OCI-LY3 (cell line): ENCODE measurements at regions not wholly inside any gene's neighbourhood (a gene's known extent, or its start where the extent isn't known, plus 50 kb on each side); places are given as distances from the start of the nearest gene placed in this dataset.

ENCODE experiments used
- H2AFZ ChIP-seq: fragments of 200-600, 300-600 bp; shearing (Covaris generic); 2 replicates; pipeline ENCODE4 v1.6.0; 2014; ENCODE audit warnings: antibody characterized with exemption, low read depth, low read length
- H3K27ac ChIP-seq: fragments of 200-600, 300-600 bp; sonication (generic); 2 replicates; pipeline ENCODE4 v1.5.1; 2014; ENCODE audit warnings: mild to moderate bottlenecking, low read length, moderate library complexity, mixed read lengths
- H3K27me3 ChIP-seq: fragments of 200-600, 300-600 bp; sonication (generic); 2 replicates; pipeline ENCODE4 v1.6.1; 2014; ENCODE audit warnings: low read depth, low read length, mixed read lengths
- H3K36me3 ChIP-seq: fragments of 200-600, 300-600 bp; sonication (generic); replicated peaks from 2 replicates; pipeline ENCODE3; 2014; ENCODE audit warnings: low read depth, low read length, mixed read lengths
- H3K4me1 ChIP-seq: fragments of 300-600, 200-600 bp; sonication (generic); 2 replicates; pipeline ENCODE4 v1.6.1; 2014; ENCODE audit warnings: low read length, mixed read lengths
- H3K4me2 ChIP-seq: fragments of 200-600, 300-600 bp; sonication (generic); 2 replicates; pipeline ENCODE4 v1.6.1; 2014; ENCODE audit warnings: low read length, mixed read lengths
- H3K4me3 ChIP-seq: fragments of 300-600, 200-600 bp; sonication (generic); 2 replicates; pipeline ENCODE4 v1.5.1; 2014; ENCODE audit warnings: antibody characterized with exemption, mild to moderate bottlenecking, low read length, moderate library complexity
- H3K79me2 ChIP-seq: fragments of 300-600, 200-600 bp; shearing (Covaris generic); 2 replicates; pipeline ENCODE4 v1.6.1; 2014; ENCODE audit warnings: mild to moderate bottlenecking, low read length, mixed read lengths
- H3K9ac ChIP-seq: fragments of 300-600, 200-600 bp; shearing (Covaris generic); 2 replicates; pipeline ENCODE4 v1.6.0; 2014; ENCODE audit warnings: mild to moderate bottlenecking, low read length, moderate library complexity
- H3K9me3 ChIP-seq: fragments of 200-600, 300-600 bp; shearing (Covaris generic); 2 replicates; pipeline ENCODE4 v1.6.1; 2014; ENCODE audit warnings: low read length, mixed read lengths; ENCODE audit not compliant: insufficient read depth
- H4K20me1 ChIP-seq: fragments of 200-600, 300-600 bp; sonication (generic); 2 replicates; pipeline ENCODE4 v1.6.1; 2016; ENCODE audit warnings: low read length, mixed read lengths; ENCODE audit not compliant: insufficient read depth
- CTCF ChIP-seq: fragments of 200-600, 300-600 bp; sonication (generic); IDR thresholded peaks from 2 replicates; pipeline ENCODE4 v1.5.1; 2014; ENCODE audit warnings: antibody characterized with exemption, low read length, low read depth
- EZH2phosphoT487 ChIP-seq: fragments of 200-600 bp; shearing (Covaris generic); IDR thresholded peaks from 2 replicates; pipeline ENCODE4 v1.6.1; 2018; ENCODE audit warnings: antibody characterized with exemption, mixed run types, low read depth

GRCh38 chr14:98808494-98809407 is 463.2 kb downstream of the BCL11B start:
- no peak overlapping the region for H3K27ac ChIP-seq
- H3K4me3 ChIP-seq = no peak overlapping the region
- H3K79me2 ChIP-seq = no peaks in the 10 kb centered on the region
- no peaks in the 10 kb centered on the region for H3K36me3 ChIP-seq
- H3K9me3 ChIP-seq = no peaks in the 10 kb centered on the region
- H3K4me1 ChIP-seq = peaks cover 17% of the 10 kb centered on the region
- peak overlapping the region; percentile 61; the same call in 1 of the 2 replicates for H2AFZ ChIP-seq
- peaks cover 6% of the 10 kb centered on the region for H3K27me3 ChIP-seq
- TF ChIP-seq EZH2phosphoT487 = no peak
- no peak for TF ChIP-seq CTCF
- H3K9ac ChIP-seq = no peak overlapping the region
- no peaks in the 10 kb centered on the region for H4K20me1 ChIP-seq
- H3K4me2 ChIP-seq = no peak overlapping the region; the same call in 1 of the 2 replicates

- no peaks in the 10 kb centered on the region for H3K9me3 ChIP-seq
- TF ChIP-seq CTCF (no peak), EZH2phosphoT487 (no peak)
- no peak overlapping the region for H3K27ac ChIP-seq
- no peaks in the 10 kb centered on the region for H3K36me3 ChIP-seq
- no peaks in the 10 kb centered on the region for H4K20me1 ChIP-seq
- no peak overlapping the region for H3K9ac ChIP-seq
- peaks cover 9% of the 10 kb centered on the region for H3K27me3 ChIP-seq
- no peaks in the 10 kb centered on the region for H3K4me1 ChIP-seq
- no peak overlapping the region for H3K4me3 ChIP-seq
- H3K4me2 ChIP-seq = no peak overlapping the region
- no peak overlapping the region for H2AFZ ChIP-seq
- H3K79me2 ChIP-seq = no peaks in the 10 kb centered on the region
Observed at GRCh38 chr14:98816195-98816594, 455.8 kb downstream of the BCL11B start.

GRCh38 chr14:98816720-98817119 is 455.3 kb downstream of the BCL11B start:
- TF ChIP-seq CTCF (no peak), EZH2phosphoT487 (no peak)
- H2AFZ ChIP-seq = no peak overlapping the region
- no peak overlapping the region for H3K4me2 ChIP-seq
- no peaks in the 10 kb centered on the region for H3K9me3 ChIP-seq
- H3K36me3 ChIP-seq = no peaks in the 10 kb centered on the region
- H3K27ac ChIP-seq = no peak overlapping the region
- H4K20me1 ChIP-seq = no peaks in the 10 kb centered on the region
- no peak overlapping the region for H3K4me3 ChIP-seq
- peaks cover 9% of the 10 kb centered on the region for H3K27me3 ChIP-seq
- H3K4me1 ChIP-seq = no peaks in the 10 kb centered on the region
- H3K9ac ChIP-seq = no peak overlapping the region
- no peaks in the 10 kb centered on the region for H3K79me2 ChIP-seq

GRCh38 chr14:98819132-98819866 is 452.7 kb downstream of the BCL11B start:
- no peak overlapping the region for H2AFZ ChIP-seq
- no peaks in the 10 kb centered on the region for H3K4me1 ChIP-seq
- H3K36me3 ChIP-seq = no peaks in the 10 kb centered on the region
- H4K20me1 ChIP-seq = no peaks in the 10 kb centered on the region
- TF ChIP-seq CTCF = no peak
- no peak for TF ChIP-seq EZH2phosphoT487
- no peak overlapping the region for H3K4me3 ChIP-seq
- H3K9me3 ChIP-seq = no peaks in the 10 kb centered on the region
- H3K27me3 ChIP-seq = peaks cover 6% of the 10 kb centered on the region
- no peak overlapping the region for H3K4me2 ChIP-seq
- no peaks in the 10 kb centered on the region for H3K79me2 ChIP-seq
- no peak overlapping the region for H3K9ac ChIP-seq
- H3K27ac ChIP-seq = no peak overlapping the region
